ENCODE measurements at regions not wholly inside any gene's neighbourhood (a gene's known extent, or its start where the extent isn't known, plus 50 kb on each side); places are given as distances from the start of the nearest gene placed in this dataset.

- DNase-seq = no peak
Observed at GRCh38 chr18:65994302-65994701, 243.5 kb downstream of the CDH7 start.

GRCh38 chr18:65990944-65991708, 240.3 kb downstream of the CDH7 start:
- DNase-seq = peak in 1 of 2 experiments; percentile 35

GRCh38 chr18:65990174-65990690, 239.4 kb downstream of the CDH7 start:
- DNase-seq = no peak

DNA sequence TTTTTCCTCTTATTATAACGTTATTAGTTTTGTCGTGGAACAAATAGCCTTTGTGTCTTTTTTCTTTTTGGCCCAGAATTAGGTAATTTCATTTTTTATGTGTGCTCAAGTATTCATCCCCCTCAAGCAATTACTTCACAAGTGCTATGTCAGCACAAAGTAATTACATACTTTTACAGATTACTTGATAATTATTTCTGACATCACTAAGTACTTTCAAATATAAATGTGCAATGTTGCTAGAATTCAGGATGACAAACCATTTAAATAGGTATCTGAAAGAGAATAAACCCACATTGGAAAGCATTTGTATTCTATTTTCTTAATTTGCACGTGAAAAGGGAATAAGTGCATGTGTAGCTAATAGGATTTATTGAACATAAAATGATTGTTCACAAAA, 238.2 kb downstream of the CDH7 start:
- DNase-seq = no peak

- no peak for DNase-seq
Observed at GRCh38 chr18:65988386-65988785, 237.6 kb downstream of the CDH7 start.

DNA sequence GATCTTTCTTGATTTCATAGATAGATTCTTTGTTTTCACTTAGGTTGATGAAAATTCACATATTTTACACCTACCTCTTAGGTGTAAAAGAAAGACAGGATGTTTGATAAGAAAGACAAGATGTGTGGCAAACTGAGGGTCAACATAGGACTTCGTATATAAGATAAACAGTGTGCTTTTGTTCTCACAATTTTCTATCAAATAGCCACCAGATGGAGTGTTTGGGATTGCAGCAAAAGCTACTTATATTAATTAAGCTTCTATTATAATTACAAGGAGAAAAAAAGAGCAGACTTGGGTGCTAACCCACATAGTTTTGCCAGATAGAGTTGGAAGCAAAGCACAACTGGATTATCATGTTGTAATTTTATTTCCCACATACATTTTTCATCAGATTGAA, 232.9 kb downstream of the CDH7 start:
- peak in 1 of 2 experiments; percentile 6 for DNase-seq

- DNase-seq = no peak
Observed at GRCh38 chr18:65975536-65975935, 224.7 kb downstream of the CDH7 start.

- DNase-seq = no peak
Observed at GRCh38 chr18:65974758-65975157, 223.9 kb downstream of the CDH7 start.

DNA sequence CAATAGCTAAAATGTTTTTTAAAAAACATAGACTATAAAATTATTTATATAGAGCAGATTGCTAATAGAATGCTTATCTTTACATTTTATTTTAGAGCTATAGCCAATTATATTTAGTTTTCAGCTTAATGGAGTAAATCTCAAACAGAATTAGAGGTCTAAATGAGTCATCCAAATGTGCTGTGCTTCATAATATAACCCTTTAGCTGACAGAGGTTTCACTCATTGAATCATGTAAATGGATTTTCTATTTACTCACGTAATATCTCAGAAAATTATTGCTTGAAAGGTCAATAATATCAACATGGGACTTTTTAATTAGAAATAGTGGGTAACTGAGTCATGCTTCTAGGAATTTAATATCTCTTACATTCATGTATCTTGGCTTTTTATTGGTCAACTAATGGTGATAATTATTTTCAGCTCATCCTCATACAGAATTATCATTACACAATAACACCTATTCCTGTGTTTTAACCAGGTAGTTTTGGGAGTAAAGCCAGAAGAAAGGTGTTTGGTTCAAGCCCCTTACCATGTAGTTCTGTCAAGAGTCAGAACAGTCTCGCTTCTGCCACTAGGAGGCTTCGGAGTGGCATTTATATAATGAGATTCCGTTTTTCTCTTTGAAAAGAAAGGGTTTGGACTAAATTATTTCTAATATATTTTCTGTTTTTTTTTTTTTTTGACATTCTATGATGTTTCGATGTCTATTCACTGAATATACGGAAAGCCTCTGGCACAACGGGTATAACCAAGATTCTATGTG, 217.6 kb downstream of the CDH7 start:
- DNase-seq = peak in 1 of 2 experiments; percentile 15

- peak in 1 of 2 experiments; percentile 21 for DNase-seq
Observed at GRCh38 chr18:65955747-65956146, 204.9 kb downstream of the CDH7 start.

DNA sequence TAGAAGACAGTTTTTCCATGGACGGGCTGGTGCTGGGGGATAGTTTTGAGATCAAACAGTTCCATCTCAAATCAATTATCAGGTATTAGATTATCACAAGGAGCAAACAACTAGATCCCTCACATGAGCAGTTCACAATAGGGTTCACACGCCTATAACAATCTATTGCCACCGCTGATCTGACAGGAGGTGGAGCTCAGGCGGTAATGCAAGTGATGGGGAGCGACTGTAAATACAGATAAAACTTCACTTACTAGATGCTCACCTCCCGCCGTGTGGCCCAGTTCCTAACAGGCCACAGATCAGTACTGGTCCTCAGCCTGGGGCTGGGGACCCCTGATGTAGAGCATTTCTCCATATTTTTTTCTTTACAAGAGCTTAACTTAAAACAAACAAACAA, 203.6 kb downstream of the CDH7 start:
- no peak for DNase-seq

DNA sequence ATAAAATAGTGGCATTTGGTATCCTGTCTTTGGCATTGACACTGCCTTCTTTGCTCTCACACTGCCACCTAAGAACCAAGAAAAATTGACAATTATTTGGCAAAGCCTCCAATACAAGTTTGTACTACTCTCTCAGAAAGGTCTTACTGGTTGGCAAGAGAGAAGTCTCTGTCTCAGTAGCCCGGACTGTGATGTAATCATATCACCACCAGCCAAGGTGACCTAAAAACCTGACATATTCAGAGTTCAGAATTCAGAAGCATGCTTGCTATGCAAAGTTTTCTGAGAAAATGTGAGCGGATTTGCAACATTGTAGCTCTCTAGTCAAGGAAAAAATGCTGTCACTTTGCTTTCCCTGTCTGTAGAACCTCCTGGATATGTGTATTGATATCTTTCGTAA, 196.0 kb downstream of the CDH7 start:
- no peak for DNase-seq

- no peak for DNase-seq
Observed at GRCh38 chr18:65943268-65943667, 192.5 kb downstream of the CDH7 start.

DNA sequence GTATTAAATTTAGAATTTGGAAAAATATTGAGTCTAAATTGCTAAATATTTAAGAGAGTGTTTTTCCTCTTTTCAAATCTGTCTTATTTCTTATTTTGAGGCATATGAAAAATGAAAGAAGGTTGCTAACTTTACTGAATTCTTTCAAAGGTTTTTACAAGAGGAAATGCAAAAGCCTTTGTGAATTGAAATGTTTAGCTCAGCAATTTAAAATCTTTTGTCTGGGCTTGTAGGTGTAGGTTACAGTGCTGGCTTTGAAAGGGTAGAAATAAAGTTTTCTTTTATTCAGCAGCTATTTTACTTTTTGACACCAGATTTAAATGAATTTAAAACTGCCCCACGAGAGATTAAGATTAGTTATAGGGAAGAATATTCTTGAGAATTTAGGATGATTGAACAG, 192.0 kb downstream of the CDH7 start:
- DNase-seq = no peak

GRCh38 chr18:65942104-65942503, 191.3 kb downstream of the CDH7 start:
- DNase-seq = no peak

DNA sequence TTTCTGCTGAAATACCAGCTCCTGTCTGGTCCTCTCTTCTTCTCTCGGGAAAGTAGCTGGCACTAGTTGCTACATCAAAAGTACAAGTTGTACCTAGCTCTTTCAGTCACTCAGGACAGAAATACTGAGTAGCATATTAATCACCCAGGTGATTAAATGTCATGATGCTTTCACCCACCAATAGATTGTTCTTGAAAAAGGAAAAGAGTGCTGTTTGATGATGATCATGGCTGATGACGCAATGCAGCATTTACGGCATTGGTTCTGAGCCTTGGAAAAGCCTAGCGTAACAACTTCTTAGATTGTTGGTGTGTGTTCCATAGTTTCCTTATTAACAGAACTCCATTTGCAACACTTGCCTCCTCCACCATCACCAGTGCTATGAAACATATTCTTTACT, 190.7 kb downstream of the CDH7 start:
- no peak for DNase-seq

Measured in NCI-H2081 (cell line).